LNCAP (cell line): ENCODE measurements at regions not wholly inside any gene's neighbourhood (a gene's known extent, or its start where the extent isn't known, plus 50 kb on each side); places are given as distances from the start of the nearest gene placed in this dataset.

Source experiments
- TF ChIP-seq, protein P1 (sequence below): fragments of 450-650 bp; IDR thresholded peaks from 2 replicates; pipeline ENCODE4 v1.5.1; 2017; ENCODE audit warnings: mild to moderate bottlenecking

DNA sequence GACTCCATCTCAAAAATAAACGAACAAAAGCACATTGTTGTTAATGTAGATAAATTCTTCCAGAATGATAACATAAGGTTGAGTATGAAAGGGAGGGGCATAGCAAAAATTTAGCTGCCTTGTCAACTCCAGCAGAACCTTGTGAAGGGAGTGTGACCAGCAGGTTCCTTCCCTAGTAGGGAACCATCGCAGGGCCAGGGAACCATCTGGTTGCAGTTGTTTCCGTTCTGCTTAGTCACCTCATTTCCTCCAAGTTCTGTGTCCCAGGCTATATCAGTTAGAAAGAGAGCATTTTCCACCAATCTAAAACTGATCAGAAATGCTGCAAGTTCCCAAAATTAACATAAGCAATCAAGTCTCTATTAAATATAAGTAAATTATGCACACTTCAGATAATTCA lies 126.7 kb upstream of the BLID start:
- TF ChIP-seq, protein P1, sequence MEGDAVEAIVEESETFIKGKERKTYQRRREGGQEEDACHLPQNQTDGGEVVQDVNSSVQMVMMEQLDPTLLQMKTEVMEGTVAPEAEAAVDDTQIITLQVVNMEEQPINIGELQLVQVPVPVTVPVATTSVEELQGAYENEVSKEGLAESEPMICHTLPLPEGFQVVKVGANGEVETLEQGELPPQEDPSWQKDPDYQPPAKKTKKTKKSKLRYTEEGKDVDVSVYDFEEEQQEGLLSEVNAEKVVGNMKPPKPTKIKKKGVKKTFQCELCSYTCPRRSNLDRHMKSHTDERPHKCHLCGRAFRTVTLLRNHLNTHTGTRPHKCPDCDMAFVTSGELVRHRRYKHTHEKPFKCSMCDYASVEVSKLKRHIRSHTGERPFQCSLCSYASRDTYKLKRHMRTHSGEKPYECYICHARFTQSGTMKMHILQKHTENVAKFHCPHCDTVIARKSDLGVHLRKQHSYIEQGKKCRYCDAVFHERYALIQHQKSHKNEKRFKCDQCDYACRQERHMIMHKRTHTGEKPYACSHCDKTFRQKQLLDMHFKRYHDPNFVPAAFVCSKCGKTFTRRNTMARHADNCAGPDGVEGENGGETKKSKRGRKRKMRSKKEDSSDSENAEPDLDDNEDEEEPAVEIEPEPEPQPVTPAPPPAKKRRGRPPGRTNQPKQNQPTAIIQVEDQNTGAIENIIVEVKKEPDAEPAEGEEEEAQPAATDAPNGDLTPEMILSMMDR, result no peak

DNA sequence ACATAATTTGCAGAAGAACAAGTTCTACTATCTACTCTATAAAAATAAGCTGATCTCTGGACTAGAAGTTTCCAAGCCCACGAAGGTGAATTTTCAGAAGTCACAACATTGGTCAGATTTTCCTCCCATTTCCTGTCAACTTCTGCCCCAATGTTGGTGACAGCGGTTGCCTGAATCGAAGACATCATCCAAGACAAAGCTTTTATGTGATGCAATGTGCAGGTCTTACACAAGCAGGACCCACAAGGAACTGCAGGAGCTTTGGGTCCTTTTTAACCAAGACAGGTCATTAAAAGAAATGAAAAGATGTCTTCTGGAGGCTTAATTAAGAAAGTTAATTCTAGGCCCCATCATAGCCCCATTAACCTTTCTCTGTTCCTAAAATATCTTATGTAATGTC lies 125.6 kb upstream of the BLID start:
- TF ChIP-seq, protein P1, result no peak

DNA sequence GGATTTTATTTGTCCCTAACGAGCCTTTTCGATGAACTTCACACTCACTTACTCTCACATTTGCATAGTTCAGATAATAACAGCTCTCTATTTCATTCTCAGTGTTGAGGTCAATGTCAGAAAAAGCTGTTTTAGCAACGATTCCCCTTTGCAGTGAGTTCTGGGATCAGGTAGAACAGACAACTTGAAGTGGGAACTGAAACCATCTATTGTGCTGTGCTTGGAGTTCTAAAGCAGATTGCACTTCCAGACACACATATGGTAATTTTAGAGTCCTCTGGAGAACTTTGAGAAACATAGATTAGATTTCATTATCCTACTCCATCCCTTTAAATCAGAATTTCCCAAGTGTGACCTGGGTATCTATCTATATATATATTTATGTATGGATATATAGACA lies 124.6 kb upstream of the BLID start:
- TF ChIP-seq, protein P1, result no peak

DNA sequence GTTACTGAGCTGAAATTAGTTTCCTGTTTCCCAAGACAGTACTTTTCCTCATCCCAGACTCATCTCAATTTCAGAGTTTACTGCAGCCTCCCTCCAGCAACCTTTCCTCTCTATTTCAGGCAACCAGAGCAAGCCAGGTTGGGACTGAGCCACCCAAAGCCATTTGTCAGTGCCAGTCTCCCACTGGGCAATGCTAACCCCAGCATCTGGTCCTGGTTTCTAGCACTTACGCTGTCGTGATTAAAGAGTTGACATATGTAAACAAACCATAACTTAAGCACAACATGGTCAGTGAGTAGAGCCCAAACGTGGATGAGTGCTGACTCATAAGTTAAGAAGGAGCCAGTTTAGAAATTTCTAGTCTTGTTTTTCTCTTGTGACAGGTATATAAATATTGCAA lies 119.6 kb upstream of the BLID start:
- TF ChIP-seq, protein P1, result no peak

DNA sequence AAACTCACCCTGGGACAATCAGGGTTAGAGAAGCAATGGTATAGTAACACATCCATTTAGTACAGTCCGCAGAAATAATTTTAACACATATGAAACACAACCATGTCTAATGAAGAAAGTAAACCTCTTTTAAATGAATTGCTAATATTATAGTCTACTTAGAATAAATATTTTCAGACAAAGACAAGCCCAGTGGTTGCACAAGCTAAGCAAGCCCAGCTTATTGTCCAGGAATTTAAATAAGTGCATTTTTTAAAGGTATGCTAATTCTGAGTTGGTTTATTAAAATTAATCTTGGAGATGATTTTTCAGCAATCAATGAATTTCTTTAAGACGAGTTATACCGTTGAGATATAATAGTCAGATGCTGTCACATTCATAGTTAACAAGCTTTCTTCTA lies 118.8 kb upstream of the BLID start:
- TF ChIP-seq, protein P1, result no peak

DNA sequence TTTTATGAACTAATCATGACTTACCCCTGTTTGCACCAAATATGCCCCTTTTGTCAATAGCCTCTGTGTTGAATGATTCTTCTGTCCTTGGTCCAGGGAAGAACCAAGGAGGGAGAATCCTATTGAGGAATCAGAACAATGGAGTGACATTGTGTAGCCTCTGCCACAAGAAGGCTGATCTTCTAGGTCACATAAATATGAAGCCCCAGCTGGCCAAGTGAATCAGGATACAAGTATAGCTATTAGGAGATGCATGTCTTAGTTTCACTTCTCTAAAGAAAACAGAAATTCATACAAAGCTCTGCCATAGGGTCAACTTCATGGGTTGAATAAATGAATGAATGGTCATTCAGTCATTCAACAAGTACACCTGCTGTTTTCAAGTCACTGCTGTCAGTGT lies 118.2 kb upstream of the BLID start:
- TF ChIP-seq, protein P1, result no peak

GRCh38 chr11:122232985-122233384 lies 117.0 kb upstream of the BLID start:
- TF ChIP-seq, protein P1, result no peak

GRCh38 chr11:122230385-122230755 lies 114.4 kb upstream of the BLID start:
- TF ChIP-seq, protein P1, result no peak
